ENCODE measurements at regions not wholly inside any gene's neighbourhood (a gene's known extent, or its start where the extent isn't known, plus 50 kb on each side); places are given as distances from the start of the nearest gene placed in this dataset.

- TF ChIP-seq EZH2 (IDR thresholded peaks at IDR 0.05; ENCODE audit: low read length, unreplicated experiment) (no peak), CTCF (conservative IDR thresholded peaks at IDR 0.05; ENCODE audit: low read depth, low read length) (no peak)
Measured at GRCh38 chr14:71487941-71488340, 444.3 kb upstream of the RGS6 start.
